GM21526 (cell line): ENCODE measurements at regions not wholly inside any gene's neighbourhood (a gene's known extent, or its start where the extent isn't known, plus 50 kb on each side); places are given as distances from the start of the nearest gene placed in this dataset.
"Not testable (repeated sequence)": the region's sequence is repeated elsewhere in the genome, so short reads cannot be mapped to it uniquely, and the experiment has no call there.

Source experiments
- ATAC-seq: cut with Tn5 transposase; IDR thresholded peaks from one replicate; pipeline ENCODE4 v1.9.1; 2021; ENCODE audit warnings: moderate library complexity; ENCODE audit not compliant: unreplicated experiment, low FRiP score

DNA sequence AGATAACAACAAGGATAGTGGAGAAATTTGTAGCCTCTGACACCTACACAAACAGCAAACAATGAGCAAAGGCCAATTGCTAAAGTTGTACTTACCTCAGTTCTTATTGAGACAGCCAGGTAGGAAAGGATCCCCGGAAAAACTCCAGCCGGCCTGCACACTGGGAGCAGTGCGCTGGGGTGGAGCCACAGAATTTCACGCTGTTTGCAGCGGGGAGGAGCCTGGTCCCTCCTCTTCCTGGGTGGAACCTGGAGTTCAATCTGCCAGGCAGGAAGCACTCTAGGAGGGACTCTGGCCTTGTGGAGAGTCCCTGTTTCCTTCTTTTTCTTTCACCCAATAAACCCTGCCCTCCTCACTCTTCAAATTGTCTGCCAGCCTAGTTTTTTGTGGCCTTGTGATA lies 382.6 kb upstream of the TGIF2LX start:
- not testable (repeated sequence) for ATAC-seq

DNA sequence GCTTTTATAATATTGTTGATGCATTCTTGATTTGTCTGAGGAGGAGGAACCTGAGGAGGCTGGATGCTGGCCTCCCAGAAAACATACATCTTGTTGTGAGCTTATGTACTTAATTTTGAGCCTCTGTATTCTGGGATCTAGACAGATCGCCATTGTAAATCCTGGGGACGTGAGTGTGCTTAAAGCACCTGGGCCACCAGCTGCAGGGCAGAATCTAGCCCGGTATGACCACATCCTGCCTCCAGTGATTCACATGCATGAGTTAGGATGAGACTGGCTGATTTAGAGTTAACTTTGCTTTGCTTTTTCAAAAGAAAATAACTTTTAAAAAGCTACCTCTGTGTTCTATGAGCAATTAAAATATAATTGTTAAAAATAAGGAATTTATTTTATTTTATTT lies 364.6 kb upstream of the TGIF2LX start:
- ATAC-seq, result not testable (repeated sequence)

DNA sequence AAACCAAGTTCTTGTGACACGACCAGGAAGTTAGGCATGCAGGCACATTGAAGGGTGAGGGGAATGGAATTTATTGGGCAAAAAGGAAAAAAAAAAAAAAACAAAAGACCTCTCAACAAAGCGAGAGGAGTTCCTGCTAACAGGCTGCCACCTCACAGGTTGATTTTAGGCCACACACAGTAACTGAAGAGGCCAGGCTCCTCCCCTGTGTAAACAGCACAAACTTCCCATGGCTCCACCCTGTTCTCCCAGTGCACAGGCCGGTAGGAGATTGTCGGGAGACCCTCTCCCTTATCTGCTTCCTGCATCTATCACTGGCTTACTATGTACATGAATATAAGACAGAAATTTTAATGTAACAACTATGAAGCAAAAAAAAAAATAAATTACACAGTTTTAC lies 359.6 kb upstream of the TGIF2LX start:
- not testable (repeated sequence) for ATAC-seq

DNA sequence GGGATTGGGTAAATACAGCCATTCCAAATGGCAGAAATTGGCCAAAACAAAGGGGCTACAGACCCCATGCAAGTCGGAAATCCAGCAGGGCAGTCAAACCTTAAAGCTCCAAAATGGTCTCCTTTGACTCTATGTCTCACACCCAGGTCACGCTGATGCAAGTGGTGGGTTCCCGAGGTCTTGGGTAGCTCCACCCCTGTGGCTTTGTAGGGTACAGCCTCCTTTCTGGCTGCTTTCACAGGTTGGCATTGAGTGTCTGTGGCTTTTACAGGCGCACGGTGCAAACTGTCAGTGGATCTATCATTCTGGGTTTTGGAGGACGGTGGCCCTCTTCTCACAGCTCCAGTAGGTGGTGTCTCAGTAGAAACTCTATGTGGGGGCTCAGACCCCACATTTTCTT lies 358.6 kb upstream of the TGIF2LX start:
- ATAC-seq, result not testable (repeated sequence)

DNA sequence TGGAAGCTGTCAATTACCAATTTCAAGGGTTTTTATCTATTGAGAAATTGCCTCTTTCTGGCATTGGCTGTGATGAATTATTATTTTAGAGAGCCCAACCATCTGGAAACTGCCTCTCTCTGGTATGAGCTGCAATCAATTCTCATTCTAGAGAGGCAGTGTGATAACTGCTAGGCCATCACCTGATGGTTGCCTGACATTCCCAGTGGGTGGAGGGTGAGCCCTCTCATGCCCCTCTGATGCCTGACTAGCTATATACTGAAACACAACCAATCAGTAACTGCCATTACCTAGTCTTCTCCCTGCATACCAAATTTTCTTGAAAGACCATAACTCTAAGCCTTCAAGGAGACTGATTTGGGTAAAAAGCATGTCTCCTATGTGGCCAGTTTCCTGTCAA lies 353.9 kb upstream of the TGIF2LX start:
- ATAC-seq, result not testable (repeated sequence)

DNA sequence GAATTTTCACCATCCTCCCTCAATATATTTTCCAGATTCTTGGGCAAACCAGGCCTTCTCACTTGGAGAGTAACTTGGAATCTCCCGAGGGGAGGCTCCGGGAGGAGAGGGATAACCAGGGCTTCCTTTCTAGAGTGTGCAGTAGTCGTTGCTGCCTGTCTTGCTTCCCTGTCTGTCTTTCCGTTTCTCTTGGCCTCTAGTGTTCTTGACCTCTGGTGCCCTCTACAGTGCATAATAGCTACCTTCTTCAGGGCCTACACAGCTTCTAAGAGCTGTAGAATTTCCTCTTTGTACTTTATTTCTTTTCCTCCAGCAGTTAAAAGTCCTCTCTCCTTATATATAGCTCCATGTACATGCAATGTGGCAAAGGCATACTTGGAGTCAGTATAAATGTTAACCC lies 339.8 kb upstream of the TGIF2LX start:
- ATAC-seq, result not testable (repeated sequence)

DNA sequence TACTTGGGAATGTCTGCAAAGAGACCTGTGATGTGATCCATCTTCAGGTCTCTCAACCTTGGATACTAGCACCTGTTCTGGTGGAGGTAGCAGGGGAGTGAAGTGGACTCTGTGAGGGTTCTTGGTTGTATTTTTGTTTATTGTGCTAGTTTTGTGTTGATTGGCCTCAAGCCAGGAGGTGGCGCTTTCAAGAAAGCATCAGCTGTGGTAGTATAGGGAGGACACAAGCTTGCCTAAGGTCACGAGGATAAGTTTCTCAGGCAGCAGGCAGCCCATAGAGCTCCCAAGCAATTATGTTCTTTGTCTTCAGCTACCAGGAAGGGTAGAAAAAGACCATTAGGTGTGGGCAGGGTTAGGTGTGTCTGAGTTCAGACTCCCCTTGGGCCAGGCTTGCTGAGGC lies 289.9 kb upstream of the TGIF2LX start:
- not testable (repeated sequence) for ATAC-seq

DNA sequence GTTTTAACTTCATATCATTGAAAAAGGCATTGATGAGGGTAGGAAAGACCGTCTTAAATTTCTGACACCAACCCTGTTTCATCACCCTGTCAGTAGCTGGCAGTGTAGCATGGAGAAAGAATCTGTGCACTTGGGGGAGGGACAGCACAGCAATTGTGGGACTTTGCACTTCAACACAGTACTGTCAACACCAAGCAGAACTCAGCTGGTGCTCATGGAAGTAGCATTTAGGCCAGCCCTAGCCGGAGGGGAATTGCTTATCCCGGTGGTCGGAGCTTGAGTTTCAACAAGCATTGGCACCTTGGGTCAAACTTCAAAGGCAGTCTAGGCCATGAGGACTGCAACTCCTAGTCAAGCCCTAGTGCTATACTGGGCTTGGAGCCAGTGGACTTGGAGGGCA lies 285.8 kb upstream of the TGIF2LX start:
- ATAC-seq, result not testable (repeated sequence)

DNA sequence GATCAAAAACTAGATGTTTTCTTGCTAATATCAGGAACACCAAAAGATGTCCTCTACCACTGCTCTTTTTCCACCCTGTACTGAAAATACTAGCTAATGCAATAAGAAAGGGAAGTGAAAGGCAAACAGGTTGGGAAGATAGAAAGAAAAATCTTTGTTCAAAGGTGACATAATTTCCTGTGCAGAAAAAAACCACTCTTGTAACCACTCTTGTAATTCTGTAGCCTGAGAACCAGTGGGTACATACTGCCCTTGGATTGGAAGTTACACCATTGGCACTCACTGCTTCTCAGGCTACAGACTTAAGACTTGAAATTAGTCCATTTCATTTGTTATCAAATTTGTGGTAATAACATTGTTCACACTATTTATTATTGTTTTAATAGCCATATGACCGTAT lies 263.0 kb upstream of the TGIF2LX start:
- ATAC-seq, result not testable (repeated sequence)

DNA sequence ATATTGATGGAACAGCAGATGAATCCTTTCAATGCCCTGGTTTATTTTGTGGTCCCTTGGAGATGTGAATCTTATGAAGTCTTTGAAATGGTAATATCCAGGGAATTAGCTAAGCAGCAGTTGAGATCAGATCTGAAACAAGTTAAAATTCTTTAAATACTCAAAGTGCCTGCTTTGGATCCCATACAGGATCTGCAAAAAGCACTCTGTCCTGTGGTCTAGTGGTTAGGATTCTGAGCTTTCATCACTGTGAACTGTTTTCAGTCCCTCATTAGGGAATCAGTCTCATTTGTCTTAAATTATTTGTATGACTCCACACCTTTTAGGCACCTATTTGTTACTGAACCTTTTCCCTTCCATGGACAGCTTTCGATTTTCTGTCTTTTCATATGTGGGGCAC lies 215.2 kb upstream of the TGIF2LX start:
- not testable (repeated sequence) for ATAC-seq

DNA sequence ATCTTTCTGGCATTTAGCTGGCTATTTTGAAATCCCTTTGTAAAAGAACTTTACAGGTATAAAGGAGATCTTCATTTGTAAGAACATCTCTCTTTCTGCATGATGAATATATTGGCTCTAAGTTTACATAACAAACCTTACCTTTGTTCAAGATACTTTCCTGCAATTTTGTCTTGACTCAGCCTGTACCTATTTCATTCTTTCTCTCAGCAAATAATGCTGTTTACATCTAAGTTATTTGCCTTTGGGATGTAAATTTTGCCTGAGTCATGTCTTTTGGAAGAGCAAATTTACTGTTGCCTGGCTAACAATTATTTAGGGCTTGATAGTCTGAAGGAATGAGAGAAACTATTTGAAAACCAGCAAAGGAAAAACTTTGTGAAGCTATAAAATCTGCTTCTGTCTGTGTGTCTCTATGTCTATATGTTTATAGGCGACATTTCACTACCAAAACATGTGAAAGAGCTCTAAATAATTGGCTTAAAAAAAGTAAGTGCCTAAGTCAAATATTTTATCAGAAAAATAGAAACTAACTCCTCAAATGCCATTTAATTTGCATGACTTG lies 214.3 kb upstream of the TGIF2LX start:
- not testable (repeated sequence) for ATAC-seq

DNA sequence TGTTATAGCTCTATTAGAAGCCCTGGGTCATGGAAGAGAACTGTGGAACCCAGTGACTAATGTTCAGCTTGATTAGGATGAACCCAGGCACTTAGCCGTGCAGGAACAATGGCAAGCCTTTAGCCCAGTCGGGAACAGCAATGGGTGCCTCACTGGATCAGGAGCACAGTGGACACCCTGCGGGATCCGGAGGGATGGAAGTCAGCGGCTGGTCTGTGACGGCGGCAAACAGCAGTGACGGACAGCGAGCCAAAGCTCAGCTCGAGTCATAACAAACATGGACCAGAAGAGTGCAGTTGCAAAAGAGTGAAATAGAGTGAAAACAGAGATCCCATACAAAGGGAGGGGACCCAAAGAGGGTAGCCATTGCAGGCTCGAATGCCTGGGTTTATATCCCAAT lies 187.3 kb upstream of the TGIF2LX start:
- ATAC-seq, result not testable (repeated sequence)

DNA sequence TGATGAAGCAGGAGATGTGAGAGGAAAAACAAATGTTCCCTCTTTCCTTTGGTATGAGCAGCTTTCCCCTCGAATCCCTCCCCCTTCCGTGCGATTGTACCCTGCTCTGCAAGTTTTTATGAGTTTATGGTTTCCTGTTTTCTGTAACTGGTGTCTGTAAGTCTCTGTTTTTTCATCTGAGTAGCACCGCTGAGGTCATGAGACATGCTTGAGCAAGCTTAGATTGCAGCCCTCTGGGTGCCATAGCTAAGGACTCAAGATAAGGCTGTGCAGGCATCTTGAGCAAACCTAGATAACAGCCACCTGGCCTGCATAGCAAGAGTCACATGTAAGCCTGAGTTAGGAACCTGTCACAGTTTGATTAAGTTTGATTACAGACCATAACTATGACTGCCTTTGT lies 165.2 kb upstream of the TGIF2LX start:
- ATAC-seq, result not testable (repeated sequence)

DNA sequence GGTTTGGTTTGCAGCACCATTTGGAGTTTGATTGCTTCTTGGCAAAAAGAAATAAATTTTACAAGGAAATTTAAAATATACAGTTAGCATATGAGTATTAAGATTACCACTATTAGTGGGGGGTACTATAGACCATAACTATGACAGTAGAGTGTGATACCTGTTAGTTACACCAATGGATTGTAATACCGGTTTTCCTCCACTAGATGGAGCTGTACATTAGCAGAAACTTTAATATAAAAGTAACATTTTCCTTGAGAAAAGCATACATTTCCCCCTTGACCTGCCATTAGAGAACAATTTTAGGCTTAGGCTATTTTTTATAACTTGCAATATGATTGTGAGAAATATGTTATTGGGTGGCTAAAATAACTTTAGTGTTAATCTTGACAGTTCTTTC lies 163.9 kb upstream of the TGIF2LX start:
- not testable (repeated sequence) for ATAC-seq

DNA sequence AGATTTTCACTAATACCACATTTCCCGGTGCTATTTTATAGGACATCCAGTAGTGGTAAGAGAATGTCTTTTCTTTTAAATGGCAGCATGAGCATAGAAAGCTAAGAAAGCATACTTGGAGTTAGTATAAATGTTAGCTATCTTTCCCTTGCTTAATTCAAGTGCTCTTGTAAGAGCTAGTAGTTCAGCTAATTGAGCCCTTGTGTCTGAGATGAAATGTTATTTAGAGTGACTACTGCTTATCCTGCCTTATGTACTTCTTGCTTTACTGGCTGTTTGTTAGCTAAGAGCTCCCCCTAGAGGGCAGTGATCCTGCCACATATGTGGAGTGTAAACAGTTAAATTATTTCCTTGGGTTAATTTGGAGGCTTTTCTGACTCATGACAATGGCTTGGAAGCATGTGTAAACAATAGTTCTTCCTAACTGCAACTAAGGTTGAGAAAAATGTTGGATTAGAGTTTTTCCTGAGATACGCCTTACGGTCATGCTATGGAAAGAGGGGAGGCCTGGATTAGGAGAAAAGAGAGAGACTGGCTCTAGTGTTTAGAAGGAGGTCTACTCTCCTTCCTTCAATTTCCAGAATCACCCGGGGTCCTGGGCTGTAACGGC lies 162.5 kb upstream of the TGIF2LX start:
- not testable (repeated sequence) for ATAC-seq

DNA sequence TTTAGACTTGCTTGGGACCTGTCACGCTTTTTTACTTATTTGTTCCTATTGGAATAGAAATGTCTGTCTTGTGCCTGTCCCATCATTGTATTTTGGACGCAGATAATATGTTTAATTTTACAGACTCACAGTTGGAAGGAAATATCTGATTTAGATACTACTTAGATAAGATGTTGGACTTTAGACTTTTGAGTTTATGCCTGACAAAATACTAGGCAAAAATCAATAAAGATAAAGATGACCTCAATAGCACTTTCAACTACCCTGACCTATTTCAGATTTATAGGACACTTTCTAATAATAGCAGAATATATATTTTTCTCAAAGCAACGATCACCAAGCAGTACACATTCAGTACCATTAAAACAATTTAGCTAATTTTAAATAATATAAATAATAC lies 150.1 kb upstream of the TGIF2LX start:
- ATAC-seq, result not testable (repeated sequence)

DNA sequence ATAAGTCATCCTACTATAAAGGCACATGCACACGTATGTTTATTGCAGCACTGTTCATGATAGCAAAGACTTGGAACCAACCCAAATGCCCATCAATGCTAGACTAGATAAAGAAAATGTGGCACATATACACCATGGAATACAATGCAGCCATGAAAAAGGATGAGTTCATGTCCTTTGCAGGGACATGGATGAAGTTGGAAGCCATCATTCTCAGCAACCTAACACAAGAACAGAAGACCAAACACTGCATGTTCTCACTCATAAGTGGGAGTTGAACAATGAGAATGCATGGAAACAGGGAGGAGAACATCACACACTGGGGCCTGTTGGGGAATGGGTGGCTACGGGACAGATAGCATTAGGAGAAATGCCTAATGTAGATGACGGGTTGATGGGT lies 110.3 kb upstream of the TGIF2LX start:
- ATAC-seq, result not testable (repeated sequence)

DNA sequence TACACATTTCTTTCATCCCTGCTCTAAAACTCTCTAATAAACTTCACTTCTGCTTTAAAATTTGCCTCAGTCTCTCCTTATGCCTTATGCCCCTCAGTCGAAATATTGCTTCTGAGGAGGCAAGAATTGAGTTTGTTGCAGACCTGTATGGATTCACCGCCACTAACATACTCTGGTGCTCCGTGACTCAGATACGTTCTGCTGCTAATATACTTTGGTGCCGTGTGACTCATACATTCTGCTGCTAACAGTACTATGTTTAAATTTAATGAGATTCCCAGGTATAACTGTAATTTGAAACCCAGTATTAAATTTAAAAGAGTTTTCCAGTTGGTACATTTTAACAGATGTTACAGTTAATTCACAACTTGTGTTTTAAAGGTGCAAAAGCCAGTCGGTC lies 82.0 kb upstream of the TGIF2LX start:
- not testable (repeated sequence) for ATAC-seq

DNA sequence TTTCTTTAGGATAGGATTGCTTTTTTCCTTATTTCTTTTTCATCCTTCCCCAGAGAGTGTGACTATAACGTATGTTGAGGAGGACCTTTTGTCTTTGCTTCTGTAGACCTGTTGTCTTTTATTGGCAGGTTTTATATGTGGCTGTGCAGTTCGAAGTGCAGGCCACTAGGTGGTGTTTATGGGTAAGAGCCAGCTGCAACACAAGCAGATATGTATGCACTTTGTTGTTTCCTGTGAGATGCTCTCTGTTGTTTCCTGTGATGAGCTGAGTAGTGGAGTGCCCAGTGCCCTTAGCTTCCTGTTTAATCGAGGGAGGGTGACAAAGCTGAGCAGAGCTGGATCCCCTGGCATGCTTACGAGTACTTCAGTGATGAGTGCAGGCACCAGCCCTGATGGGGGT lies 50.0 kb upstream of the TGIF2LX start:
- peak; percentile 96 for ATAC-seq
